Right lobe of liver (tissue), 6 donors: ENCODE measurements at regions not wholly inside any gene's neighbourhood (a gene's known extent, or its start where the extent isn't known, plus 50 kb on each side); places are given as distances from the start of the nearest gene placed in this dataset.
"Not testable (repeated sequence)": the region's sequence is repeated elsewhere in the genome, so short reads cannot be mapped to it uniquely, and the experiment has no call there.

Source experiments
- ATAC-seq, 4 donors: fragments of 200-7000 bp; cut with Tn5 transposase; one replicate each; pipeline ENCODE4 v1.9.1; 2020; ENCODE audit warnings: mild to moderate bottlenecking in 4 of 4, moderate library complexity in 4 of 4
- DNase-seq, 3 donors: peaks; one replicate each; pipeline ENCODE4 v3.0.0-alpha.2; 2020
- H3K27ac ChIP-seq, 3 donors: fragments of 200-600 bp; one replicate each; pipeline ENCODE4 v1.8.0; 2022
- H3K27me3 ChIP-seq, 2 donors: fragments of 200-600 bp; one replicate each; pipeline ENCODE4 v1.8.0; 2022
- H3K36me3 ChIP-seq, 4 donors: fragments of 200-600 bp; sonication (generic) in 1 of 4; one replicate each; pipeline versions ENCODE4 v1.5.1 to v1.8.0; 2017 to 2022; ENCODE audit warnings: control low read depth in 1 of 4
- H3K4me1 ChIP-seq, 4 donors: fragments of 200-600 bp; sonication (generic) in 1 of 4; one replicate each; pipeline versions ENCODE4 v1.5.1 to v1.8.0; 2017 to 2022; ENCODE audit warnings: control low read depth in 1 of 4
- H3K4me3 ChIP-seq, 3 donors: fragments of 200-600 bp; one replicate each; pipeline ENCODE4 v1.8.0; 2022
- H3K9me3 ChIP-seq, 4 donors: fragments of 200-600 bp; sonication (generic) in 1 of 4; one replicate each; pipeline versions ENCODE4 v1.5.1 to v1.8.0; 2017 to 2022; ENCODE audit warnings: control low read depth in 1 of 4
- CTCF ChIP-seq, 4 donors: fragments of 200-600 bp in 3 of 4; fragments of 450-650 bp in 1 of 4; IDR thresholded peaks; one replicate each; pipeline versions ENCODE4 v1.5.1 to v1.8.0; 2016 to 2022; ENCODE audit warnings: antibody characterized with exemption in 4 of 4, mild to moderate bottlenecking in 2 of 4
- POLR2A ChIP-seq: fragments of 450-650 bp; IDR thresholded peaks from one replicate; pipeline ENCODE4 v1.6.1; 2017; ENCODE audit warnings: antibody characterized with exemption, mild to moderate bottlenecking
- WGBS: methylation state at CpG from one replicate; pipeline ENCODE4 v1.1.6; 2018; ENCODE audit warnings: low coverage, low lambda C conversion rate; ENCODE audit not compliant: insufficient coverage; ENCODE audit errors: missing lambda C conversion rate; 5-methylcytosine and 5-hydroxymethylcytosine counted together
- intact Hi-C, 2 donors: fragments of 100-400 bp; cut with DNase I; formaldehyde crosslinking; loops; one replicate each; pipeline versions ENCODE4 v1.11.2 to v1.14.1; 2022
- donor health status: DM: no; HTN: yes; CAD: no.
- donor health status: DM: no; HTN: no; CAD: no.
- donor health status: DM: no; HTN: no; CAD: no.
- donor health status: DM: no; HTN: yes; CAD: no.
- donor health status: DM: no; HTN: yes; CAD: no.

DNA sequence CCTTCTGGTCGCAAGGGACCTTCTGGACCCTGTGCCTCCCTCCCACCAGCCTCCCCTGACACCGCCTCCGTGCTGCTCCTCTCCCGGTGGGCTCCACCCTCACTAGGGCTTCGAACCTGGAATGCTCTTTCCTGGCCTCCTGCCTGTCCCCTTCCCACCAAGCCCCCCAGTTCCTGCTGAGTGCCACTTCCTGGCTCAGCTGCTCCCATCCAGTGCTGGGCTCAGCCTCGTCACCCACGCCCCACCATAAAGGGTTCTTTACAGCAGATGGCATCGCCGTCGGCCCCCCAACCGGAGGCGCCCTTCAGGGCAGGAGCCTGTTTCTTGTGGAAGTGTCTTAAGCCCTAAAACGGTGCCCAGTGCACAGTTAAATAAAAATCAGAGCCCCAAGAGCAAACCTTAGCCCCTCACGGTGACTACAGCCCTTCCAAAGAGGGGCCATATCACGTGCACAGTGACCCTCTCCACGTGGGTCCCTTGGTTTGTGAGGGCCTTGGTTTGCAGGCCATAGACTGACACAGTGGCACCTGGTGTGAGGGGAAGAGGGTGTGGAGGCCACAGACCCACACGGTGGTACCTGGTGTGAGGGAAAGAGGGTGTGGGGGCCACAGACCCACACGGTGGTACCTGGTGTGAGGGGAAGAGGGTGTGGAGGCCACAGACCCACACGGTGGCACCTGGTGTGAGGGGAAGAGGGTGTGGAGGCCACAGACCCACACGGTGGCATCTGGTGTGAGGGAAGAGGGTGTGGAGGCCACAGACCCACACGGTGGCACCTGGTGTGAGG, 111.4 kb downstream of the METRNL start:
- 74% methylated on average over 16 of the region's 21 CpGs for WGBS
- H3K4me3 ChIP-seq, result no peak overlapping the region
- no peaks in the 10 kb centered on the region for H3K27me3 ChIP-seq
- no peak overlapping the region for H3K27ac ChIP-seq
- no peaks in the 10 kb centered on the region for H3K4me1 ChIP-seq
- no peak for TF ChIP-seq CTCF (IDR thresholded peaks at IDR 0.05)
- no peak for TF ChIP-seq POLR2A
- peak; percentile 15 to 48 (median 43) for DNase-seq
- no peaks in the 10 kb centered on the region for H3K36me3 ChIP-seq
- no peaks in the 10 kb centered on the region for H3K9me3 ChIP-seq
- no peak for ATAC-seq
- intact Hi-C loops, result no loop called here

- no peak overlapping the region for H3K4me3 ChIP-seq
- no peaks in the 10 kb centered on the region for H3K36me3 ChIP-seq
- H3K27me3 ChIP-seq, result no peaks in the 10 kb centered on the region
- no peak for TF ChIP-seq POLR2A
- TF ChIP-seq CTCF (IDR thresholded peaks at IDR 0.05), result no peak
- H3K27ac ChIP-seq, result no peak overlapping the region
- no peaks in the 10 kb centered on the region for H3K4me1 ChIP-seq
- H3K9me3 ChIP-seq, result no peaks in the 10 kb centered on the region
- no peak for ATAC-seq
- intact Hi-C loops, result no loop called here
- 74% methylated on average over 4 of the region's 11 CpGs for WGBS
- DNase-seq, result peak in 2 of 3 donors; percentile 35 to 48
Observed at GRCh38 chr17:83191388-83192160, 112.2 kb downstream of the METRNL start.

DNA sequence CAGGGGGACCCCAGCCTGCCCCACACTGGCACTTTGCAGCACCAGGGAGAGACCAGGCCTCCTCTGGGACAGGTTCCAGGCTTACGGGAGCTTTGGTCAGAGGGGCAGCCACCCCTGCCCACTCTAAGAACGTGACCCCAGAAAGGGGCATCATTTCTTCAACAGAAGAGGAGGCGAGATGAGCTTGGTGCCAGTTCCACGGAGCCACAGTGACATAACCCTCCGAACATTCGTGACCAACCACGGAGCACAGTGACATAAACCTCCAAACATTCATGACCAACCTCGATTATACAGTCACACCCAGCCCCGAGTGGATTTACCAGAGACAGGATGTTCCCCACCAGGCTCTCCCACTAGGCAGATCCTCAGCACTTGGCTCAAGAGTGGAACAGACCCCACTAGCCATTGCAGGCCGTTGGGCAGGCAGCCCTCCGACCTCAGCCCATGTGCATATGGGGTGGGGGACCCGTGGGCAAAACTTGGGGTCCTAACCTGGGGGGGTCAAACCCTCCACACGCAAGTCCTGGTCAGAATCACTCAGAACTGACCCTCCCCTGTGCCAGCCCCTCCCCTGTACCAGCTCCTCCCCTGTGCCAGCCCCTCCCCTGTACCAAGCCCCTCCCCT, 112.9 kb downstream of the METRNL start:
- no peak overlapping the region for H3K4me3 ChIP-seq
- DNase-seq (peak; percentile 18 to 42 (median 42)), ATAC-seq (no peak)
- no peaks in the 10 kb centered on the region for H3K36me3 ChIP-seq
- no peak overlapping the region for H3K27ac ChIP-seq
- no peaks in the 10 kb centered on the region for H3K27me3 ChIP-seq
- TF ChIP-seq POLR2A (no peak), CTCF (IDR thresholded peaks at IDR 0.05) (no peak)
- intact Hi-C loops, result no loop called here
- 80% methylated on average over 1 of the region's 13 CpGs for WGBS
- H3K4me1 ChIP-seq, result no peaks in the 10 kb centered on the region
- no peaks in the 10 kb centered on the region for H3K9me3 ChIP-seq

GRCh38 chr17:83192789-83193335, 113.5 kb downstream of the METRNL start:
- ATAC-seq, H3K9me3 ChIP-seq, H3K36me3 ChIP-seq, intact Hi-C loops, H3K27ac ChIP-seq, H3K4me3 ChIP-seq, H3K4me1 ChIP-seq, H3K27me3 ChIP-seq: not testable (repeated sequence)
- DNase-seq, result peak in 2 of 3 donors; percentile 22 to 44
- WGBS, result 20% methylated on average over 2 of the region's 2 CpGs
